CD4-positive, alpha-beta T cell treated with Interleukin-10 for 1 hour (primary cell): ENCODE measurements at regions not wholly inside any gene's neighbourhood (a gene's known extent, or its start where the extent isn't known, plus 50 kb on each side); places are given as distances from the start of the nearest gene placed in this dataset.
A peak's percentile ranks its signal among the peaks of the same experiment; 100 is the strongest.

Experiments used
- DNase-seq: peaks from one replicate; pipeline ENCODE4 v3.0.0-alpha.2; 2020

DNA sequence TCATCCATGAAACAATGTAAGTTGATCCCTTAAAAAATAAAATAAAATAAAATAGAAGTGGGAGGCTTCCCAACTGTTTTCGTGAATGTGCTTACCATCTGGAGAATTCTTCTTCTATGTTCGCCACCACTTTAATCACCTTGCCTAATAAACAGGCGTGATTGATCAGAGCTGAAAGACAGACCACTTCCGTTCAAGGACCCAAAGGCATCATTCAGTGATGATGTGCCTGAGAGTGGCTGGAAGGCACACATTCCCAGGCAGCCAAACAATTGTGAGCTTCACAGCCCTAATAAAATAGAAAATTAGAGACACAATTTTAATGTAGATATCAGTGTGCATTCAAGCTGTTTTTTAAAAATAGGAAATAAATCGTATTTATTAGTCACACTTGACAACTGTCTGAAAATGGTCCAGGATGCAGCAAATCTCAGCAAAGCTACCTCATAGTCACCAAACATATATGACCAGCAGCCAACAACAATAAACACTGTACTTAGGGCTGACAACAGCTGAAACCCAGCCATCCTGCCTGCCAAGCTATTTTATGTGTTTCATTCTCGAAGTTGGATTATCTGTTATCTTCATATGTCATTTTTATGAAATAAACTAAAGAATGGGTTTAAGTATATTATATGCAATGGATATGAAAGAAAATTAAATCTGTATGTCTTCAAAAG lies 163.2 kb upstream of the FAM9B start:
- no peak for DNase-seq

DNA sequence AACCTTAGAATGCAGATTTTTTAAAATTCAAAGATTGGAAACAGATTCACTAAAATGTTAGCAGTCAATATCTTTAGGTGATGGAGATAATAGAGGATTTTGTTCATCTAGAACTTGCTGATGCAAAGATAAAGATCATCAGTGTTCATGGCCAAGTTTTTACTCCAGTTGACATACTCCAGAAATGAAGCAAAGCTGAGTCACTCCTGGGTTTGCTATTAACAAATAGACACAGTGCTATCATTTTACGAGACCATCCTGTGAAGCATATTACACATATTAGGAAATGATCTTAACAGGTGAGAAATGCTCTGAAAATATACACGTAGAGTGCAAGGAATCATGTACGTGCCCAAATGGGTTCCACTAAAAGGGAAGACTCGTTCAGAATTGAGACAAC lies 170.6 kb upstream of the FAM9B start:
- DNase-seq: no peak

DNA sequence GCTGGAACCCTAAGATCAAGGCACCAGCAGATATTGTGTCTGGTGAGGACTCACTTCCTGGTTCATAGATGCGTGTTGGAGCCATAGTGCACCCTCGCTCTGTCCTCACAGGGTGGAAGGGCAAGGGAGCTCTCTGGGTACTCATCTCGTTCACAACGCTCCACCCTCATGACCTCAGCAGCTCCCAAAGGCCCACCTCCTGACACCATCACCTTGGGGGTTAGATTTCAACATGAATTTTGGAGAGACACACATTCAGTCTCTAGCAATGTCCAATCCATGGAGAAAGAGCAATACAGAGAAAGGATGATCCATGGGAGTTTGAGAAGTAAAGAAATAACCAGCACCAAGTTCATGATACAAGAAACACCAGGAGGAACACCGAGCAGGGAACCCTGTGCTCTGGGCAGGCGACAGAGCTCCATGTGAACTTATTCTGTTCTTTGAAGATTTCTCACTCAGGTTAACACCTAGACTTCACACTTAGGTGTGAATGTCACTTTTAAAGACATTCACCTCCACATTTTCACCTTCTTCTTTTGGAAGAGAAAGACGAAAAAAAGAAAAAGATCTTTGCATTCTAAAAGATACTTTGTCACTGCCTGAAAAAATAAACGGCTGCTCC lies 171.8 kb upstream of the FAM9B start:
- DNase-seq: peak; percentile 0

DNA sequence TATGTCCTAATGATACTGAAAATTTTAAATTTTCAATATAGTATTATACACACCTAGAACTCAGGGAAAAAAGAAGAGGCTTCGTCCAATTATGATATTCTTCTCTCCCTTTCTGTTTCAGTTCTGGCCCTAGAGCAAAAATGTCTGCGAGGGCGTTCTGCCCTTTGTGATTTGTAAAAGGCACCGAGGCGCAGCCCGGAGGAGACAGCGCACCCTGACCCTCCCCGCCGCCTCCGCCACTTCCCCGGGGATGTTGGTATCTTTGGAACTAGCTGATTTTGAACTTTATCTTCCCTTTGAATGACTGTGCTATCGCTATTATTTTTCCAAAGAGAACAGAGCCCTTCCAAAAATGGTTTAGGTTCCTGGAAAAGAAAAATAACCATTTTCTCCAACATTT lies 173.2 kb upstream of the FAM9B start:
- DNase-seq: no peak

DNA sequence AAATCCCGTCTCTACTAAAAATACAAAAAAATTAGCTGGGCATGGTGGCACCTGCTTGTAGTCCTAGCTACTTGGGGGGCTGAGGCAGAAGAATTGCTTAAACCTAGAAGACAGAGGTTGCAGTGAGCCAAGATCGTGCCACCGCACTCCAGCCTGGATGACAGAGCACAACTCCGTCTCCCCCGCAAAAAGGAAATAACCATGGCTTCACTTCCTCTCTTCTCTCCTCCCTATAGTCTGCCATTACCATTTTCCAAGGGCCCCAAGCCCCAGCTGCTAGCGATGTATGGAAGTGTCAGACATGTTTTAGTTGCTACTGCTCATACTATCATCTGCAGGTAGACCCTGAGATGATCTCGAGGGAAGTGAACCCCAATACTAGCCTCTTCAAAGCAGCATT lies 177.3 kb upstream of the FAM9B start:
- DNase-seq: no peak

DNA sequence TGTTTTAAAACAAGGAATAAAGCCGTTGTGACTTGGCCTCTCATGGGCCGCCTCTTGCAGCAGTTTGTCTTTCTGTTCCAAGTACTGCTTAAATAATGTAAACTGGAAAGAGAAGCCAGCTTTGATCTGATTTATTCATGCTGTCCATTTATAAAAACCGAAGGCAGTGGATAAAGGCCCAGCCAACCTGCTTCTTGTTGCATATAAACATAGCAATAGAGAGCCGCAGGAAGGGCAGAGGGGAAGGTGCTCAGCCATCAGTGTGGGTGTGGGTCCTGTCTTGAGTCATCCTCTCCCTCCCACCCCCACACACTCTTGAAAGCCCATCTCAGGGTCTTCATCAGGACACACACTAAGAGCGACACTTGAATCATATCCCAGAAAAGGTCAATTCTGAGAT lies 187.9 kb upstream of the FAM9B start:
- DNase-seq: no peak

DNA sequence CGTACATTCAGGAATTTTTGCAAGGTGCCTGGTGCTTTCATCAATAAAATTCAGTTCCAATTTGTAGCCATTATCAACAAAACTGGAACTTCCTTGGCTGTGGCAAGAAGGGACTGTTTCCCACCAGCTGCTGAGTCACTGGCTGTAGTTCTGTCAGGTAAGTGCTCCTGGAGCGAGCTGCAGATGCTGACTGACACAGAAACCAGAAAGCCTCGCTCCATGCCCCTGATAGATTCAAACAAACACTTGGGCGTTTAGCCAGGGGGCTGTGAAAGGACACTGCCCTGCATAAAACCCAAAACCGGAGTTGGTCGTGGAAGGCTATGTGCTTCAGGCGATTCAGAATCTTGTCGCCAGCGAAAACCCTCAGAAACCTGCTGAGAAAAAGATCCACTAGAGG lies 188.4 kb upstream of the FAM9B start:
- no peak for DNase-seq

DNA sequence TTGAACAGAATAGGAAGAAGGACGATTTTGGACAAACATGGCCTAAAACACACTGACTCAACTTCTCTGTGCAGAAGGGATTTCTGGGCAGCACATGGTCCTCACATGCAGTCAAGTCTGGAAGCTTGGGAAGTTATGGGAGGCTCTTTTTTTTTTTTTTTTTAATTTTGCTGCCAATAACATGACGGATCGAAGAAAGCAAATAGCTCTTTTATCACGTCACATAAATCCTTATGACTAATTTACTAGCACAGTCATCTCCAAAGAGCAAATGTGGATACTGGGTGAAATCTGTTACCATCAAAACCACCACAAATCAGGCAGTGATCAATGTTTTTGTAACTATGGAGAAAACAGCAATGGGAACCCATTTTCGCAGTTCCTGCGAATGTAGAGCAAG lies 193.3 kb upstream of the FAM9B start:
- DNase-seq: no peak

DNA sequence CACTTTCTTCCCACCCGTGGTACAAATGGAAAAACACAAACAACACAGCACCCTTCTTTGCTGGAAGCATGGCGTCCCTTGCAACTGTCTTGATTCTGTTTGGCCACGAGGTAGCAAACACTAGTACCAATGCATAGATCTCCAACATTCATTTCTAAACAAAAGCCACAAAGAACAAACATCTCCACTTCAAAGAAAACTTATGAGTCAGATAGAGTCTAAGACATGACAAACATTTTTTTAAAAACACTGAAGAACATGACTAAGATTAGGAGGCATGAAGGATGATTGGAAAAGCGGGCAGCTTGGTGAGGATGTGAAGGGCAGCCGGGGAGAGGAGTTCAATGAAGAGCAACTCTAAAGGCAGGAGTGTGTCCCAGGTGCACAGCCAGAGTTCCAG lies 197.6 kb upstream of the FAM9B start:
- no peak for DNase-seq

DNA sequence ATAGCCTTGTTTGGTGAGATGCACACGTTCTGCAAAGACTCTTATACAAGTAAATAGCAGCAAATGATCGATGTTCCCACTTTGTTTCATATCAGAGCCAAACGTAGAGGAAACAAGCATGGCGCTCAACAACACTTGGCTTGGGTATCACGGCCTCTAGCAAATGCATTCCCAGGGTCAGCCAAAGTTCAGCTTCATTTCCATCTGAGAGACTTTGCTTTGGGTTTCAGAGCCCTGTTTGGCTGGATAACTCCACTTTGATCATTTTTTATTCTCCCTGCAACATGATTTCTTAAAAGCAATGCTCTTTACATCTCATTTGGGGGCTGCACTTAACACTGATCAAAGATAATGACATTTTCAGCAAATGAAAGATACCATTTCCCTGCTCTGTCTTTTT lies 199.2 kb upstream of the FAM9B start:
- DNase-seq: no peak

DNA sequence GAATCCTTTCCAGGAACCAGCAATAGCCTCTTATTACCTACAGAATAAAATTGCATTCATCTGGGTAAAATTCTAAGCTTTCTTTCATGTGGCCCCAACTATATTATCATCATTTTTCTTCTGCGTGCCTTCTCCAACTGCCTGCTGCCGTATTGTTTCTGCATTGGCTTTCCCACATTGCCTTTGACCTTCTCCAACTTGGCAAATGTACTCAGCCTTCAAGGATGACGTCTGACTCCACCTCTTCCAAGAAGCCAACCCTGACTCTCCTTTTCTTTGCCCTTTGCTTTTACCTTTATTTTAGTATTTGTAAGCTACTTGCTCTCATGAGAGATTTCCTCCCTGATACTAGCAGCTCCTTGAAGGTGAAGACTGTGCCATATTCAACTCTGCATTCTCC lies 200.4 kb upstream of the FAM9B start:
- DNase-seq: no peak

DNA sequence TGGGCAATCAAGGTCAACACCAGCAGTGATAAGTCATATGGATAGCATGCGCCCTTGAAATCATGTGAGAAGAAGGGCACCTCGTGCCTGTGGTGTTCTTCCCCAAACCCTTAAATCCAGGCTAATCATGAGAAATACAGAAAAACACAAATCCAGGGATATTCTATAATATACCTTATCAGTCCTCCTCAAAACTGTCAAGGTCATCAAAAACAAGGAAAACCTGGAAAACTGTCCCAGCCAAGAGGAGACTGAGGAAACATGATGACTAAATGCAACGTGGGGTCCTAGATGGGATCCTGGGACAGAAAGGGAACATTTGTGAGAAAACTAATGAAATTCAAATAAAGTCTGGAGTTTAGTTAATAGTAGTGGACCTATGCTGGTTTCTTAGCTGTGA lies 201.8 kb upstream of the FAM9B start:
- no peak for DNase-seq

DNA sequence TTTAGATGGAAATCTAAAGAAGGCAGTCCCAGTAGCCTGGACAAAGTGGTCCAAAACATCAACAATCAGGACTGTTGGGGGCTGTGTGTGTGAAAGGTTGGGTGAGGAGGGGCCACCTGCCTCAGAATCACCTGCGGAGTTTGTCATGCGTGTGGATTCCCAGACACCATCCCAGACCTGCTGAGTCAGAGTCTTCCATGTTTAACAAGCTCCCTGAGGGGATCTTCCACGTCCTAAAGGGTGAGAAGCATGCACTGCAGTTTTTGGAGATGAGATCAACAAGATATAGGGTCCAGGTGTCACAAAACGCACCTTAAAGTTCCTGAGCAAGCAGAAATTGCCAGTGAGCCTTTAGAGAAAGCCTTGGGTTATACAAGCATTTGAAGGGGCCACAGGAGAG lies 207.0 kb upstream of the FAM9B start:
- DNase-seq: no peak

DNA sequence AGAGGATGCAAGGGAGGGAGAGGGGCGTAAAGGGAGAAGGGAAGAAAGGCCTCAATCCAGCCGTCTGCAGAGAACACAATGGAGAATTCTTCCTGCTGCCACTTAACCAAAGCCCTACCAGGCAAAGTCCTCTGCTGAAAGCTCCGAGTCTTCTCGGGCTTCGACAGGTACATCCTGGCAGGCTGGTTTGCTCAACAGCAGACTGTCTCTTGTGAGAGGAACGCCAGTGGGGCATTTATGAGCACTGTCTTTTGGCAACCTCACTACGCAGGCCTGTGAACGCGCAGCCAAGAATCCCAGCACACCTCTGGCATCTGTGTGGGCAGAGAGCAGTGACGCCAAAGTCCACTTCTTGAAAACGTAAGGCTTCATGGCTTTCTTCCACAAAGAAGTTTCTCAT lies 207.5 kb upstream of the FAM9B start:
- no peak for DNase-seq

DNA sequence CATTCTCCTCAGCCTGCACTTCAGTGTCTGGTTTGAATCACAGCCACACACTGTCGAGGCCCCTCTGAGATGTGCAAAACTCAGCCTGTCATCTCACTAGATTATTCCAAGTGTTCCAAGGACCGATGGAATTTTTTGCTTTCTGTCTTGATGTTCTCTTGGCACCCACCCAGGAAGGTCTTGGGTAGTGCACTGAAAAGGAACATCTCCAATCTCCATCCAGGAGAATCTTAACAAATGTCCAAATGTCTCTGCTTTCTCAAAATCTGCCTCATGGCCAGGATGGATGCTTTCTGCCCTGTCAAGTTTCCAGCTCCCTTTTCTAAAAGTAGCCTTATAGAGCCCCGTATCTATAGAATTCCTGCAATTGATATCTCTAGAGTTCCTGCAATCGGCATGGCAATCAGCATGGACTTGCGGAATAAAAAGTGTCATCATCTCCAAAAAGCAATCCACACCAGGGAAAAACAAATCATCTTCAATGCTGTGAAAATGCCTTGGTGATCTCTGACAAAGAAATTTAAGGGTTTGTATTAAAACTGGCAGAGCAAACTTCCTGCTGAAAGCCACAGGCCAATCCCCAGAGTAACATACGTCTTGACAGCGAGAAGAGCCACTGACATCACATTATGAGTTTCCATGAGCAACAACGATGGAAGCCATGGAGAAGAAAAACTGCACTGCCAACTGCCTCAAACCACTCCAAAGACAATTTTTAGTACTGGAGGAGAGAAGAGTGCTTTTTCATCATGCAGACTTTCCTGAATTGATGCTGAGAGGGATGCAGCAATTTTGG lies 215.3 kb upstream of the FAM9B start:
- no peak for DNase-seq

DNA sequence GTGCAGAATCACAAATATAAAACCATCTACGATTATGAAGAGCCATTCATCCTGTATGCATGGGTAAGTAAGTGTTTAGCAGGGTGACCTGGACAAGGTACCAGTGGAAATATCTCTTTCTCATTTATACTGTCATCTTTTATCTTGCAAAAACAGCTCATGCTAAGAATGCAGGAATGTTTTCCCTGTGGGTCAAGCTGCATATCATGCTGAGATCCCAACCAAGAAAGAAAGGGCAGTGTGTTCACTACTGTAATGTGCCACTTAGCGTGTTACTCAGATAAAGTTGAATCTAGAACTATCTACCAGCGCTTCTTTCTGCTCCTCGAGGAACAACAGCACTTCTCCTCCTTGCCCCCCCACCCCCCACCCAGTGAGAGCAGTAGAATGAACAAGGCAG lies 212.7 kb upstream of the TBL1X start:
- no peak for DNase-seq

DNA sequence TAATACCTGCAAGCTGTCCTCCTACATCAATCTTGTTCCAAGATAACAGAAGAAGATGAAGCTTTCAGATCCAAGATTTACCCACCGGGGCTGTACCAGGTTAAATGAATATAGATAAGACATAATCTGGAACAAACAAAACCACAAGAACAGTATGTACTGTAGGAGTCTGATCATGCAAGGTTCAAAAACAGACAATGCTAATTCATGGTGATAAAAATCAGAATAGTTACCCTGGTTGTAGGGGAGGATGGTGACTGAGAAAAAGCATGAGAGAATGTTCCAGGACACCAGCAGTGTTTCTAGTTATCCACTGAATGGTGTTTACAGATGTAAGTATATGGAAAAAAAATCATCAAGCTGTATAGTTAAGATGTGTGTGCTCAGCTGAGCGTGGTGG lies 211.6 kb upstream of the TBL1X start:
- no peak for DNase-seq

DNA sequence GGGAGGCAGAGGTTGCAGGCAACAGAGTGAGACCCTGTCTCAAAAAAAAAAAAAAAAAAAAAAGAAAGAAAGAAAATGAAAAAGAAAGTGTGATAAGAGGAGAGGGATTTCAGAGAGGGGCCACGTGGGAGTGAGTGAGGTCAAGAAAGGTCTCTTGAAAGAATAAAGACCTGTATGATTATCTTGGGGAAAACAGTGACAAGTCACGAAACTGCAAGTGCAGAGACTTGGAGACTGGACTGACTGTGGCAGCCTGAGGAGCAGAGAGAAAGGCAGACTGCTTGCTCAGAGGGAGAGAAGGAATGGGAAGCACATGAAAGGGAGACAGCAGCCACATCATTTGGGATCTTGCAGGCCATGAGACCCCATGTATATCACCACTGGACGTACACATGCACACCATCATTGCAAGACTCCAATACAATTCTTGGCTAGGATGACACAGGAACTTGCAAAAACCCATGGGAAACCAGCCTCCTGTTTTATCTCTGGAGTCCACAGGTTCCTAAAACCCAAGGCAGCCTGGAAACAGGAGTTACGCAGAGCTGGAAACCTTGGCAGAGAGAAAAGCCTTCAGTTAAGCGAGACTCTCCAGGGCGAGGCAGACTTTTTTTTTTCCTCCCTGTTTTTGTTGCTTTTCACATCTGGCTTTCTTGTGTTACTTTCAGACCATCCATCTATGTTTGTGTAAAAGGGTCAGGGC lies 207.0 kb upstream of the TBL1X start:
- no peak for DNase-seq

DNA sequence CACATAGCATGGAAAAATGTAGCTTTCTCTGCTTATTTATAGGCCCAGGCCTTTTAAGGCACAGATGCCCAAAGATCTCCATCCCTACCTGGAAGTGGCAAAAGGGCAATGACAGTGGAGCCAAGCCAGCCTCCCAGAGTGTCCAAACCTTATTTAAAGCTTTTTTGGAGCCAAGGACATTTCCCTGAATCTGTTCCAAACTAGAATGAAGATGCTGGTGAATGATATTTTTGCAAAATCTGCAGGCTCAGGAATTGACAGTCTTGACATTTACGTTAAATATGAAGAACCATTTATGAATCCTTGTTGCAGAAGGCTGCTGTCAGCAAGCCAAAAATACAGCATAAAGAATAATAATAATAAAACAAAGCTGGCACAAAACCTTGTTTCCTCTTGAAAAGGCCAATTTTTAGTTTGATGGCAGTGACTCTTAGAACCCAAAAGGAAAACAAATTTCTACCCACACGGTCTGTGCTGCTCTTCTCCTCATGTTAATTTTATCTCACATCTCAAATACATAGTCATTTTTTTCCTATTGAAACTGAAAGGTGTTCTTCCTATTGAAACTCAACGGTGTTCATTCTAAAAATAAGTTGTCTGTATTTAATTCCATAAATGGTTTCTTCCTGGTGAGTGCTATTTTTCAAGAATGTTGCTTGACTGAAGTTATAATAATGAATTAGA lies 206.3 kb upstream of the TBL1X start:
- DNase-seq: no peak

DNA sequence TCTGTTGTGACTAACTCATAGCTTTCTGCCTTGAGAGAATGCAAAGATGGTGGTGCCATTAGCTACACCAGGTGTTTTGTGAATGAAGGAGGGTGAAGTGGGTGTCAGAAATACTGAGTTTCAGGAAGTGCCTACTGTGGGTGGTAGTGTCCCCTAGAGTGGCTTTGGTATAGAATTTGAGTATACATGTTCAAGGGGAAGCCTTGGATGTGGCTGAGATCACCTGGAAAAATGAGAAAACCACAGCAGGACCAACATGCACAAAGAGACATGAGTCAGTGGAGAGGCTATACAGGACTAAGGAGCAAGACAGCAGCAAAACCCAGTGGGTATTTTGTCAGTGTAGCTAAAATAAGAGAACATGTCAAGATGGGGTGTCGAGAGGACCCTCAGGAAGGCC lies 204.3 kb upstream of the TBL1X start:
- no peak for DNase-seq

DNA sequence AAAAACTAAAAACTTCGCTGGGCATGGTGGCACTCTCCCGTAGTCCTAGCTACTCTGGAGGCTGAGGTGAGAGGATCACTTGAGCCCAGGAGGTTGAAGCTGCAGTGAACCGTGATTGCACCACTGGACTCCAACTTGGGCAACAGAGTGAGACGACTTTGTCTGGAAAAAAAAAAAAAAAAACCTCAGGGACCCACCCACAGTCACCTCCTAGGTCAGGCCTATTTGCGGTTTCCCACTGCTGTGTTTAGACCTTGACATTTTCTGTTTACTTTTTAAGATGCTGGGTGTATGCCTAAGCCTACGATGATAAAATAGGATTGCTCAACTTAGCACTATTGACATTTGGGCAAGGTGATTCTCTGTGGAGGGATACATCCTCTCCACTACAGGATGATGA lies 197.4 kb upstream of the TBL1X start:
- DNase-seq: no peak

DNA sequence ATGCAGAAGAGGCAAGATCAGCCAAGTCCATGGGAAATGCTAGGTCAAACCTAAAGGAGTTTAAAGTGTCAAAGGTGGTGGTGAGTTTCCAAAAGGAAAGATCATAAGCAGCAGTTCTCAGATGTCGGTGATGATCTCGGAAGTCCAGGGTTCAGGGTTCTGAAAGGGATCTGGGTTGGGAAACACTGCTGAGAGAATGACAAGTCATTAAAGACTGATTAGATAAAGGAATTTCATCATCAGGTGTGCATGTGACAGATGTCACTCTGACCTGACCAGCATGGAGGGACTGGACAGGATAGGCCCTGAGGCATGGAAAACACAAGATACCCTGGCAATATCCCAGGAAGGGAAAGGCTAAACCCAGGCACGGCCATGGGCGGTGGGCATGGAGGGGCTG lies 195.7 kb upstream of the TBL1X start:
- no peak for DNase-seq
